ENCODE measurements at regions not wholly inside any gene's neighbourhood (a gene's known extent, or its start where the extent isn't known, plus 50 kb on each side); places are given as distances from the start of the nearest gene placed in this dataset.

GRCh38 chr4:158993891-158994290 is 109.0 kb upstream of the RAPGEF2 start:
- H3K4me1 ChIP-seq (replicated peaks), result no peaks in the 10 kb centered on the region
- no peak overlapping the region for H3K4me3 ChIP-seq
- intact Hi-C loops (cut with DNase I), result no loop called here
- no peaks in the 10 kb centered on the region for H3K9me3 ChIP-seq
- no peak overlapping the region for H3K27ac ChIP-seq
- H3K27me3 ChIP-seq (replicated peaks; ENCODE audit: insufficient read depth), result no peaks in the 10 kb centered on the region
- no peak for TF ChIP-seq CTCF (IDR thresholded peaks at IDR 0.05)
- TF ChIP-seq POLR2A (IDR thresholded peaks at IDR 0.05), result no peak
- TF ChIP-seq POLR2AphosphoS5 (IDR thresholded peaks at IDR 0.05), result no peak
- 61% methylated on average over 2 of the region's 2 CpGs for WGBS
- no peaks in the 10 kb centered on the region for H3K36me3 ChIP-seq
- DNase-seq (ENCODE audit: low spot score), result no peak

GRCh38 chr4:158995040-158995439 is 107.8 kb upstream of the RAPGEF2 start:
- H3K36me3 ChIP-seq, result no peaks in the 10 kb centered on the region
- intact Hi-C loops (cut with DNase I), result no loop called here
- H3K27ac ChIP-seq, result no peak overlapping the region
- no peaks in the 10 kb centered on the region for H3K9me3 ChIP-seq
- H3K27me3 ChIP-seq (replicated peaks; ENCODE audit: insufficient read depth), result no peaks in the 10 kb centered on the region
- no peaks in the 10 kb centered on the region for H3K4me1 ChIP-seq (replicated peaks)
- WGBS, result 86% methylated on average over 2 of the region's 2 CpGs
- no peak for TF ChIP-seq CTCF (IDR thresholded peaks at IDR 0.05)
- TF ChIP-seq POLR2AphosphoS5 (IDR thresholded peaks at IDR 0.05), result no peak
- TF ChIP-seq POLR2A (IDR thresholded peaks at IDR 0.05), result no peak
- H3K4me3 ChIP-seq, result no peak overlapping the region
- DNase-seq (ENCODE audit: low spot score), result no peak

- Histone ChIP-seq H3K4me1 (replicated peaks) (no peaks in the 10 kb centered on the region), H3K27ac (no peak overlapping the region), H3K36me3 (no peaks in the 10 kb centered on the region), H3K27me3 (replicated peaks; ENCODE audit: insufficient read depth) (no peaks in the 10 kb centered on the region), H3K9me3 (no peaks in the 10 kb centered on the region), H3K4me3 (no peak overlapping the region)
- intact Hi-C loops (cut with DNase I), result no loop called here
- 68% methylated on average over 8 of the region's 8 CpGs for WGBS
- TF ChIP-seq CTCF (IDR thresholded peaks at IDR 0.05) (no peak), POLR2A (IDR thresholded peaks at IDR 0.05) (no peak), POLR2AphosphoS5 (IDR thresholded peaks at IDR 0.05) (no peak)
- no peak for DNase-seq (ENCODE audit: low spot score)
These were observed 106.9 kb upstream of the RAPGEF2 start for GRCh38 chr4:158995965-158996364.

GRCh38 chr4:158996669-158997074 is 106.2 kb upstream of the RAPGEF2 start:
- no peak for TF ChIP-seq POLR2AphosphoS5 (IDR thresholded peaks at IDR 0.05)
- no peak for TF ChIP-seq CTCF (IDR thresholded peaks at IDR 0.05)
- no peak for TF ChIP-seq POLR2A (IDR thresholded peaks at IDR 0.05)
- Histone ChIP-seq H3K4me1 (replicated peaks) (no peaks in the 10 kb centered on the region), H3K36me3 (no peaks in the 10 kb centered on the region), H3K4me3 (no peak overlapping the region), H3K27ac (no peak overlapping the region), H3K27me3 (replicated peaks; ENCODE audit: insufficient read depth) (no peaks in the 10 kb centered on the region), H3K9me3 (no peaks in the 10 kb centered on the region)
- intact Hi-C loops (cut with DNase I), result no loop called here
- no peak for DNase-seq (ENCODE audit: low spot score)
- WGBS, result 26% methylated on average over 3 of the region's 3 CpGs

GRCh38 chr4:158997660-158998349 is 105.1 kb upstream of the RAPGEF2 start:
- Histone ChIP-seq H3K36me3 (no peaks in the 10 kb centered on the region), H3K4me1 (replicated peaks) (no peaks in the 10 kb centered on the region), H3K27me3 (replicated peaks; ENCODE audit: insufficient read depth) (no peaks in the 10 kb centered on the region), H3K27ac (no peak overlapping the region), H3K9me3 (no peaks in the 10 kb centered on the region), H3K4me3 (no peak overlapping the region)
- intact Hi-C loops (cut with DNase I), result no loop called here
- WGBS, result 44% methylated on average over 4 of the region's 4 CpGs
- DNase-seq (ENCODE audit: low spot score), result no peak
- TF ChIP-seq POLR2A (IDR thresholded peaks at IDR 0.05) (no peak), CTCF (IDR thresholded peaks at IDR 0.05) (no peak), POLR2AphosphoS5 (IDR thresholded peaks at IDR 0.05) (no peak)

Data from prostate gland (tissue), 2 donors.